Common myeloid progenitor, CD34-positive (primary cell): ENCODE measurements at regions not wholly inside any gene's neighbourhood (a gene's known extent, or its start where the extent isn't known, plus 50 kb on each side); places are given as distances from the start of the nearest gene placed in this dataset.

ENCODE experiments used
- CTCF ChIA-PET: fragments of 350-600 bp; sonication (Branson Sonifier 250); formaldehyde crosslinking; loops from one replicate; lab custom pipeline; 2021; ENCODE audit warnings: antibody characterized with exemption; lab: Charles Lee
- POLR2A ChIA-PET: fragments of 350-600 bp; sonication (Branson Sonifier 250); formaldehyde crosslinking; loops from one replicate; lab custom pipeline; 2021; ENCODE audit warnings: antibody characterized with exemption; lab: Charles Lee
- DNase-seq, 3 donors: peaks; one replicate each; pipeline versions ENCODE4 v3.0.0 to v3.0.0-alpha.2; 2013
- H3K27ac ChIP-seq, 2 experiments: 1 replicate in 1 of 2; 2 replicates in 1 of 2; pipeline ENCODE4 v1.7.0; 2013; ENCODE audit warnings: inconsistent platforms in 2 of 2, low read length in 2 of 2, mild to moderate bottlenecking in 2 of 2, low read depth in 1 of 2, moderate library complexity in 1 of 2; ENCODE audit not compliant: severe bottlenecking in 2 of 2, insufficient read depth in 1 of 2, poor library complexity in 1 of 2
- H3K27me3 ChIP-seq, 5 experiments: replicated peaks in 2 of 5; 1 replicate in 3 of 5; 2 replicates in 2 of 5; pipeline versions ENCODE4 v1.6.1 to v1.7.0; 2013; ENCODE audit warnings: low read length in 4 of 5, mild to moderate bottlenecking in 2 of 5, moderate library complexity in 2 of 5, inconsistent platforms in 1 of 5; ENCODE audit not compliant: insufficient read depth in 5 of 5, control insufficient read depth in 4 of 5
- H3K36me3 ChIP-seq, 4 experiments: 1 replicate in 2 of 4; 2 replicates in 2 of 4; pipeline versions ENCODE4 v1.6.1 to v1.7.0; 2013; ENCODE audit warnings: low read length in 3 of 4, control low read depth in 1 of 4, mild to moderate bottlenecking in 1 of 4; ENCODE audit not compliant: control insufficient read depth in 4 of 4, insufficient read depth in 4 of 4
- H3K4me1 ChIP-seq, 4 experiments: 1 replicate in 3 of 4; 2 replicates in 1 of 4; pipeline versions ENCODE4 v1.6.1 to v1.7.1; 2013; ENCODE audit warnings: low read length in 3 of 4, mild to moderate bottlenecking in 3 of 4, control low read depth in 1 of 4, inconsistent platforms in 1 of 4, moderate library complexity in 1 of 4; ENCODE audit not compliant: control insufficient read depth in 4 of 4, insufficient read depth in 4 of 4; ENCODE audit errors: control extremely low read depth in 1 of 4
- H3K4me3 ChIP-seq, 7 experiments: 1 replicate in 4 of 7; 2 replicates in 3 of 7; pipeline versions ENCODE4 v1.5.1 to v1.7.0; 2013; ENCODE audit warnings: mild to moderate bottlenecking in 7 of 7, low read length in 6 of 7, moderate library complexity in 6 of 7, inconsistent platforms in 2 of 7, low read depth in 2 of 7, control low read depth in 1 of 7; ENCODE audit not compliant: insufficient read depth in 4 of 7, control insufficient read depth in 1 of 7; ENCODE audit errors: extremely low read depth in 1 of 7
- H3K9me3 ChIP-seq, 5 experiments: 1 replicate in 4 of 5; 2 replicates in 1 of 5; pipeline versions ENCODE4 v1.6.1 to v1.7.1; 2013; ENCODE audit warnings: low read length in 4 of 5, mild to moderate bottlenecking in 2 of 5, inconsistent platforms in 1 of 5, low read depth in 1 of 5, moderate library complexity in 1 of 5; ENCODE audit not compliant: control insufficient read depth in 4 of 5, insufficient read depth in 2 of 5; ENCODE audit errors: control extremely low read depth in 1 of 5
- WGBS: methylation state at CpG from one replicate; pipeline ENCODE4 v1.1.5; 2013; ENCODE audit not compliant: insufficient coverage; 5-methylcytosine and 5-hydroxymethylcytosine counted together

GRCh38 chr15:95988574-95988887 lies 342.0 kb upstream of the NR2F2 start:
- H3K27ac ChIP-seq = no peak overlapping the region
- H3K4me3 ChIP-seq = no peak overlapping the region
- peaks cover 0 to 72% (median 22%) of the 10 kb centered on the region in 5 experiments for H3K27me3 ChIP-seq
- DNase-seq = peak in 2 of 3 donors; percentile 17 to 24
- POLR2A ChIA-PET = no interaction called here
- CTCF ChIA-PET = no interaction called here
- WGBS = 53% methylated on average over 2 of the region's 4 CpGs
- H3K9me3 ChIP-seq = peaks cover 0 to 3% (median 0%) of the 10 kb centered on the region in 5 experiments
- no peaks in the 10 kb centered on the region for H3K36me3 ChIP-seq
- H3K4me1 ChIP-seq = peaks cover 0 to 12% (median under 1%) of the 10 kb centered on the region in 4 experiments

- peaks cover 0 to 12% (median under 1%) of the 10 kb centered on the region in 4 experiments for H3K4me1 ChIP-seq
- H3K27me3 ChIP-seq = peaks cover 0 to 73% (median 21%) of the 10 kb centered on the region in 5 experiments
- ChIA-PET CTCF (no interaction called here), POLR2A (no interaction called here)
- no peak overlapping the region for H3K27ac ChIP-seq
- no peaks in the 10 kb centered on the region for H3K36me3 ChIP-seq
- WGBS = 100% methylated on average over 1 of the region's 3 CpGs
- H3K4me3 ChIP-seq = no peak overlapping the region
- DNase-seq = no peak
- H3K9me3 ChIP-seq = no peaks in the 10 kb centered on the region
Observed at GRCh38 chr15:95989392-95989791, 341.1 kb upstream of the NR2F2 start.

- peaks cover 4 to 76% (median 20%) of the 10 kb centered on the region in 5 experiments for H3K27me3 ChIP-seq
- H3K9me3 ChIP-seq = no peaks in the 10 kb centered on the region
- no peaks in the 10 kb centered on the region for H3K36me3 ChIP-seq
- ChIA-PET POLR2A (no interaction called here), CTCF (no interaction called here)
- WGBS = 100% methylated on average over 2 of the region's 4 CpGs
- DNase-seq = peak in 1 of 3 donors; percentile 4
- H3K27ac ChIP-seq = no peak overlapping the region
- H3K4me1 ChIP-seq = peaks cover 0 to 12% (median under 1%) of the 10 kb centered on the region in 4 experiments
- no peak overlapping the region for H3K4me3 ChIP-seq
Observed at GRCh38 chr15:95990833-95991232, 339.7 kb upstream of the NR2F2 start.

GRCh38 chr15:95994418-95994817 lies 336.1 kb upstream of the NR2F2 start:
- ChIA-PET POLR2A (no interaction called here), CTCF (no interaction called here)
- no peak overlapping the region for H3K4me3 ChIP-seq
- H3K4me1 ChIP-seq = peaks cover 0 to 14% (median 4%) of the 10 kb centered on the region in 4 experiments
- H3K9me3 ChIP-seq = no peaks in the 10 kb centered on the region
- no peaks in the 10 kb centered on the region for H3K36me3 ChIP-seq
- WGBS = 96% methylated on average over 4 of the region's 4 CpGs
- no peak overlapping the region for H3K27ac ChIP-seq
- peaks cover 9 to 86% (median 30%) of the 10 kb centered on the region in 5 experiments for H3K27me3 ChIP-seq
- DNase-seq = no peak

GRCh38 chr15:95995375-95996168 lies 334.9 kb upstream of the NR2F2 start:
- DNase-seq = peak in 2 of 3 donors; percentile 16 to 21
- peaks cover 9 to 89% (median 37%) of the 10 kb centered on the region in 5 experiments for H3K27me3 ChIP-seq
- CTCF ChIA-PET = no interaction called here
- H3K4me1 ChIP-seq = peaks cover 0 to 10% (median 4%) of the 10 kb centered on the region in 4 experiments
- H3K36me3 ChIP-seq = no peaks in the 10 kb centered on the region
- POLR2A ChIA-PET = no interaction called here
- no peaks in the 10 kb centered on the region for H3K9me3 ChIP-seq
- WGBS = 76% methylated on average over 3 of the region's 5 CpGs
- no peak overlapping the region for H3K4me3 ChIP-seq
- H3K27ac ChIP-seq = no peak overlapping the region

GRCh38 chr15:95996494-95996893 lies 334.0 kb upstream of the NR2F2 start:
- Histone ChIP-seq H3K36me3 (no peaks in the 10 kb centered on the region), H3K27me3 (peaks cover 9 to 87% (median 34%) of the 10 kb centered on the region in 5 experiments), H3K27ac (no peak overlapping the region), H3K4me1 (peaks cover 0 to 6% (median 3%) of the 10 kb centered on the region in 4 experiments), H3K4me3 (no peak overlapping the region), H3K9me3 (no peaks in the 10 kb centered on the region)
- ChIA-PET POLR2A (no interaction called here), CTCF (no interaction called here)
- 0% methylated on average over 4 of the region's 4 CpGs for WGBS
- peak; percentile 49 to 66 (median 63) for DNase-seq

GRCh38 chr15:95998935-95999334 lies 331.6 kb upstream of the NR2F2 start:
- H3K27ac ChIP-seq = no peak overlapping the region
- H3K4me1 ChIP-seq = peaks cover 0 to 6% (median 3%) of the 10 kb centered on the region in 4 experiments
- ChIA-PET POLR2A (no interaction called here), CTCF (no interaction called here)
- H3K36me3 ChIP-seq = no peaks in the 10 kb centered on the region
- no peak for DNase-seq
- H3K9me3 ChIP-seq = peaks cover 0 to 2% (median 0%) of the 10 kb centered on the region in 5 experiments
- H3K4me3 ChIP-seq = no peak overlapping the region
- 91% methylated on average over 3 of the region's 4 CpGs for WGBS
- peaks cover 12 to 86% (median 35%) of the 10 kb centered on the region in 5 experiments for H3K27me3 ChIP-seq
